Mucosa of rectum (tissue), 2 donors: ENCODE measurements at regions not wholly inside any gene's neighbourhood (a gene's known extent, or its start where the extent isn't known, plus 50 kb on each side); places are given as distances from the start of the nearest gene placed in this dataset.
"Not testable (repeated sequence)": the region's sequence is repeated elsewhere in the genome, so short reads cannot be mapped to it uniquely, and the experiment has no call there.

ENCODE experiments used
- H3K27ac ChIP-seq, 2 donors: one replicate each; pipeline ENCODE4 v1.7.0; 2013; ENCODE audit warnings: inconsistent platforms in 2 of 2, low read depth in 2 of 2, low read length in 2 of 2
- H3K27me3 ChIP-seq, 2 donors: one replicate each; pipeline ENCODE4 v1.7.0; 2013; ENCODE audit warnings: low read length in 2 of 2; ENCODE audit not compliant: control insufficient read depth in 2 of 2, insufficient read depth in 2 of 2
- H3K36me3 ChIP-seq, 2 donors: one replicate each; pipeline ENCODE4 v1.7.0; 2013; ENCODE audit warnings: low read length in 2 of 2; ENCODE audit not compliant: control insufficient read depth in 2 of 2, insufficient read depth in 2 of 2
- H3K4me1 ChIP-seq, 2 donors: one replicate each; pipeline ENCODE4 v1.7.0; 2013; ENCODE audit warnings: low read length in 2 of 2, mild to moderate bottlenecking in 1 of 2; ENCODE audit not compliant: control insufficient read depth in 2 of 2, insufficient read depth in 2 of 2
- H3K4me3 ChIP-seq, 2 donors: one replicate each; pipeline ENCODE4 v1.7.0; 2013; ENCODE audit warnings: low read length in 2 of 2
- H3K9ac ChIP-seq, 2 donors: one replicate each; pipeline ENCODE4 v1.7.0; 2013; ENCODE audit warnings: low read length in 2 of 2, low read depth in 1 of 2, mild to moderate bottlenecking in 1 of 2
- H3K9me3 ChIP-seq, 2 donors: one replicate each; pipeline ENCODE4 v1.7.0; 2013; ENCODE audit warnings: low read length in 2 of 2; ENCODE audit not compliant: control insufficient read depth in 2 of 2
- donor health status: healthy.
- donor health status: Normal muscosa, but diverticular disease.

GRCh38 chr7:17559388-17559787 lies 260.9 kb downstream of the AHR start:
- H3K9ac ChIP-seq: no peak overlapping the region
- no peaks in the 10 kb centered on the region for H3K27me3 ChIP-seq
- no peak overlapping the region for H3K4me3 ChIP-seq
- no peaks in the 10 kb centered on the region for H3K36me3 ChIP-seq
- peak overlapping the region in 1 of 2 donors; percentile 23 for H3K27ac ChIP-seq
- peaks cover 0 to 13% of the 10 kb centered on the region in 2 donors for H3K4me1 ChIP-seq
- no peaks in the 10 kb centered on the region for H3K9me3 ChIP-seq

GRCh38 chr7:17560516-17560915 lies 262.1 kb downstream of the AHR start:
- Histone ChIP-seq H3K27me3 (no peaks in the 10 kb centered on the region), H3K36me3 (no peaks in the 10 kb centered on the region), H3K27ac (no peak overlapping the region), H3K4me1 (peaks cover 0 to 13% of the 10 kb centered on the region in 2 donors), H3K4me3 (no peak overlapping the region), H3K9ac (no peak overlapping the region), H3K9me3 (no peaks in the 10 kb centered on the region)

- H3K27me3 ChIP-seq: no peaks in the 10 kb centered on the region
- peaks cover 0 to 13% of the 10 kb centered on the region in 2 donors for H3K4me1 ChIP-seq
- no peak overlapping the region for H3K9ac ChIP-seq
- H3K27ac ChIP-seq: no peak overlapping the region
- no peak overlapping the region for H3K4me3 ChIP-seq
- H3K36me3 ChIP-seq: no peaks in the 10 kb centered on the region
- no peaks in the 10 kb centered on the region for H3K9me3 ChIP-seq
Observed at GRCh38 chr7:17560966-17561365, 262.5 kb downstream of the AHR start.

GRCh38 chr7:17564678-17565212 lies 266.3 kb downstream of the AHR start:
- no peaks in the 10 kb centered on the region for H3K27me3 ChIP-seq
- H3K27ac ChIP-seq: no peak overlapping the region
- H3K9me3 ChIP-seq: no peaks in the 10 kb centered on the region
- H3K9ac ChIP-seq: no peak overlapping the region
- no peaks in the 10 kb centered on the region for H3K36me3 ChIP-seq
- H3K4me1 ChIP-seq: peaks cover 0 to 2% of the 10 kb centered on the region in 2 donors
- H3K4me3 ChIP-seq: no peak overlapping the region

DNA sequence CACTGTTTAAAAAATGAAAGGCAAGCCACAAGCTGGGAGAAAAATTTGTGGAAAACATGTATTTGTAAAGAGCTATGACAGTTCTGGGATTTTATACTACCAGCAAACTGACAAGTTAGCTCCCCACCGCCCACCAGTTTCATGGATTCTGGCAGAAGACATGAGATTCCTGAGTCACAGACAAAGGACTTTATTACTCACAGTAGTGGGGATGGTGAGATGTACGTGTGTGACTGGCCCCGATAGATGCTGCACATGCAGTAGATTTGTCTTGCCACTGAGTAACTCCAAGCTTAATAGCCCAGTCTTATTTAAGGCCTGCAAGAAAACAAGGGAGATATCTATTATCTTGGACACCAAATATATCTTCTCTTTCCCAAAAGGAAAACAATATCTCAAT lies 281.7 kb downstream of the AHR start:
- no peak overlapping the region for H3K27ac ChIP-seq
- peaks cover 0 to 4% of the 10 kb centered on the region in 2 donors for H3K9me3 ChIP-seq
- no peak overlapping the region for H3K4me3 ChIP-seq
- H3K4me1 ChIP-seq: no peaks in the 10 kb centered on the region
- H3K27me3 ChIP-seq: no peaks in the 10 kb centered on the region
- H3K9ac ChIP-seq: no peak overlapping the region
- H3K36me3 ChIP-seq: no peaks in the 10 kb centered on the region

- H3K27me3 ChIP-seq: no peaks in the 10 kb centered on the region
- no peak overlapping the region for H3K27ac ChIP-seq
- no peaks in the 10 kb centered on the region for H3K36me3 ChIP-seq
- H3K9ac ChIP-seq: no peak overlapping the region
- no peaks in the 10 kb centered on the region for H3K4me1 ChIP-seq
- H3K9me3 ChIP-seq: peaks cover 0 to 4% of the 10 kb centered on the region in 2 donors
- H3K4me3 ChIP-seq: no peak overlapping the region
Observed at GRCh38 chr7:17580856-17581255, 282.4 kb downstream of the AHR start.

- Histone ChIP-seq H3K27ac (no peak overlapping the region), H3K4me3 (no peak overlapping the region), H3K9ac (no peak overlapping the region), H3K27me3 (no peaks in the 10 kb centered on the region), H3K9me3 (peaks cover 0 to 4% of the 10 kb centered on the region in 2 donors), H3K4me1 (no peaks in the 10 kb centered on the region), H3K36me3 (no peaks in the 10 kb centered on the region)
Observed at GRCh38 chr7:17581301-17581700, 282.8 kb downstream of the AHR start.

GRCh38 chr7:17582696-17583095 lies 284.2 kb downstream of the AHR start:
- not testable (repeated sequence) for H3K4me3 ChIP-seq, H3K9me3 ChIP-seq, H3K27ac ChIP-seq, H3K4me1 ChIP-seq, H3K9ac ChIP-seq, H3K27me3 ChIP-seq, H3K36me3 ChIP-seq

DNA sequence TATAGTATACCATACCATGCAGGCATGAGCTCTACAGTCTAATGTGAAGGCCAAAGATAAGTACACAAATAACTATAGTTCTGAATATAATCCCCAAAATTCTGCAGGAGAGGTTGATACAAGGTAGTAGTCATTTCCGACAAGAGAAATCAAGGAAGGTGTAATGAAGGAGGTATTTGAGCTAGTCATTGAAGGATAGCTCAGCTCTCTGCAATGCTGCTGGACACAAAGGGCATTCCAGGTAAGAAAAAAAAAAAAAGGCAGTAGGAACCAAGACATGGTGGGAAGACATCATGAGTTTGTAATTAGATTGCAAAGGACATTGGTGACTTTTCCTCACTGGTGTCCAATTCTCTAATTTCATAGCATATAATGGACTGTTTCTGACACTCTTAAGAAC lies 285.3 kb downstream of the AHR start:
- no peaks in the 10 kb centered on the region for H3K4me1 ChIP-seq

GRCh38 chr7:17584822-17585221 lies 286.4 kb downstream of the AHR start:
- H3K27ac ChIP-seq: no peak overlapping the region
- no peaks in the 10 kb centered on the region for H3K4me1 ChIP-seq
- H3K9ac ChIP-seq: no peak overlapping the region
- no peaks in the 10 kb centered on the region for H3K9me3 ChIP-seq
- no peak overlapping the region for H3K4me3 ChIP-seq
- no peaks in the 10 kb centered on the region for H3K36me3 ChIP-seq
- no peaks in the 10 kb centered on the region for H3K27me3 ChIP-seq

More for the DNA sequence above, 285.3 kb downstream of the AHR start:
- Histone ChIP-seq H3K9ac (no peak overlapping the region), H3K4me3 (no peak overlapping the region), H3K27ac (no peak overlapping the region), H3K27me3 (no peaks in the 10 kb centered on the region), H3K36me3 (no peaks in the 10 kb centered on the region), H3K9me3 (no peaks in the 10 kb centered on the region)

- Histone ChIP-seq H3K4me3 (no peak overlapping the region), H3K27me3 (no peaks in the 10 kb centered on the region), H3K27ac (no peak overlapping the region), H3K36me3 (no peaks in the 10 kb centered on the region), H3K9me3 (no peaks in the 10 kb centered on the region), H3K9ac (no peak overlapping the region), H3K4me1 (no peaks in the 10 kb centered on the region)
Observed at GRCh38 chr7:17586711-17587110, 288.3 kb downstream of the AHR start.
